ENCODE measurements at regions not wholly inside any gene's neighbourhood (a gene's known extent, or its start where the extent isn't known, plus 50 kb on each side); places are given as distances from the start of the nearest gene placed in this dataset.

GRCh38 chr4:3644849-3645627 is 112.8 kb upstream of the LRPAP1 start:
- no peak overlapping the region for H3K4me3 ChIP-seq (ENCODE audit: control insufficient read depth, low read depth, low read length)
- TF ChIP-seq CTCF (conservative IDR thresholded peaks at IDR 0.05; ENCODE audit: control insufficient read depth, insufficient read depth, low read depth, low read length): no peak
- peak; percentile 27 for DNase-seq (ENCODE audit: low read depth)

- H3K4me3 ChIP-seq (ENCODE audit: control insufficient read depth, low read depth, low read length): no peak overlapping the region
- TF ChIP-seq CTCF (conservative IDR thresholded peaks at IDR 0.05; ENCODE audit: control insufficient read depth, insufficient read depth, low read depth, low read length): no peak
- DNase-seq (ENCODE audit: low read depth): no peak
Observed at GRCh38 chr4:3643518-3644433, 111.6 kb upstream of the LRPAP1 start.

GRCh38 chr4:3642806-3643517 is 110.7 kb upstream of the LRPAP1 start:
- no peak for DNase-seq (ENCODE audit: low read depth)
- TF ChIP-seq CTCF (conservative IDR thresholded peaks at IDR 0.05; ENCODE audit: control insufficient read depth, insufficient read depth, low read depth, low read length): no peak
- H3K4me3 ChIP-seq (ENCODE audit: control insufficient read depth, low read depth, low read length): no peak overlapping the region

GRCh38 chr4:3642056-3642630 is 109.9 kb upstream of the LRPAP1 start:
- TF ChIP-seq CTCF (conservative IDR thresholded peaks at IDR 0.05; ENCODE audit: control insufficient read depth, insufficient read depth, low read depth, low read length): no peak
- H3K4me3 ChIP-seq (ENCODE audit: control insufficient read depth, low read depth, low read length): no peak overlapping the region
- DNase-seq (ENCODE audit: low read depth): no peak

GRCh38 chr4:3641501-3641900 is 109.3 kb upstream of the LRPAP1 start:
- no peak for TF ChIP-seq CTCF (conservative IDR thresholded peaks at IDR 0.05; ENCODE audit: control insufficient read depth, insufficient read depth, low read depth, low read length)
- no peak overlapping the region for H3K4me3 ChIP-seq (ENCODE audit: control insufficient read depth, low read depth, low read length)
- DNase-seq (ENCODE audit: low read depth): no peak

- DNase-seq (ENCODE audit: low read depth): peak; percentile 45
- no peak overlapping the region for H3K4me3 ChIP-seq (ENCODE audit: control insufficient read depth, low read depth, low read length)
- no peak for TF ChIP-seq CTCF (conservative IDR thresholded peaks at IDR 0.05; ENCODE audit: control insufficient read depth, insufficient read depth, low read depth, low read length)
Observed at GRCh38 chr4:3640587-3640962, 108.4 kb upstream of the LRPAP1 start.

Measured in fibroblast of mammary gland (primary cell).